Memory B cell (primary cell): ENCODE measurements at regions not wholly inside any gene's neighbourhood (a gene's known extent, or its start where the extent isn't known, plus 50 kb on each side); places are given as distances from the start of the nearest gene placed in this dataset.
"Not testable (repeated sequence)": the region's sequence is repeated elsewhere in the genome, so short reads cannot be mapped to it uniquely, and the experiment has no call there.

Experiments used
- ATAC-seq: fragments of 150-1000 bp; cut with Tn5 transposase; 2 replicates; pipeline ENCODE4 v1.10.0; 2021; ENCODE audit warnings: low read depth, mild to moderate bottlenecking, moderate library complexity
- DNase-seq, 2 donors: peaks; one replicate each; pipeline ENCODE4 v3.0.0; 2022; ENCODE audit warnings: low spot score in 2 of 2
- H3K27ac Mint-ChIP-seq: one replicate; pipeline ENCODE4 v1.8.0; 2022; ENCODE audit warnings: mild to moderate bottlenecking, moderate library complexity, mixed read lengths
- H3K27me3 Mint-ChIP-seq: one replicate; pipeline ENCODE4 v1.8.0; 2022; ENCODE audit warnings: mixed read lengths
- H3K36me3 Mint-ChIP-seq: one replicate; pipeline ENCODE4 v1.8.0; 2022; ENCODE audit warnings: mild to moderate bottlenecking, mixed read lengths
- H3K4me1 Mint-ChIP-seq: one replicate; pipeline ENCODE4 v1.8.0; 2022; ENCODE audit warnings: mixed read lengths
- H3K4me3 Mint-ChIP-seq: one replicate; pipeline ENCODE4 v1.8.0; 2022; ENCODE audit warnings: mild to moderate bottlenecking, moderate library complexity, mixed read lengths
- H3K9me3 Mint-ChIP-seq: one replicate; pipeline ENCODE4 v1.8.0; 2022; ENCODE audit warnings: mixed read lengths

DNA sequence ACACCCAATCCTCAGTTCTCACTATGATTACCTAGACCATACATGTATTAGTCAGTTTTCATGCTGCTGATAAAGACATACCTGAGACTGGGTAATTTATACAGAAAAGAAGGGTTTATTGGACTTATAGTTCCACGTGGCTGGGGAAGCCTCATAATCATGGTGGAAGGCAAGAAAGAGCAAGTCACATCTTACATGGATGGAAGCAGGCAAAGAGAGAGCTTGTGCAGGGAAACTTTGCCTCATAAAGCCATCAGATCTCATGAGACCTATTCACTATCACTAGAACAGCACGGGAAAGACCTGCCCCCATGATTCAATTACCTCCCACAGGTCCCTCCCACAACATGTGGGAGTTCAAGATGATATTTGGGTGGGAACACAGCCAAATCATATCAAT, 79.5 kb upstream of the FGGY start:
- H3K36me3 Mint-ChIP-seq, H3K9me3 Mint-ChIP-seq, ATAC-seq, H3K4me3 Mint-ChIP-seq, H3K4me1 Mint-ChIP-seq, H3K27ac Mint-ChIP-seq, DNase-seq, H3K27me3 Mint-ChIP-seq: not testable (repeated sequence)

DNA sequence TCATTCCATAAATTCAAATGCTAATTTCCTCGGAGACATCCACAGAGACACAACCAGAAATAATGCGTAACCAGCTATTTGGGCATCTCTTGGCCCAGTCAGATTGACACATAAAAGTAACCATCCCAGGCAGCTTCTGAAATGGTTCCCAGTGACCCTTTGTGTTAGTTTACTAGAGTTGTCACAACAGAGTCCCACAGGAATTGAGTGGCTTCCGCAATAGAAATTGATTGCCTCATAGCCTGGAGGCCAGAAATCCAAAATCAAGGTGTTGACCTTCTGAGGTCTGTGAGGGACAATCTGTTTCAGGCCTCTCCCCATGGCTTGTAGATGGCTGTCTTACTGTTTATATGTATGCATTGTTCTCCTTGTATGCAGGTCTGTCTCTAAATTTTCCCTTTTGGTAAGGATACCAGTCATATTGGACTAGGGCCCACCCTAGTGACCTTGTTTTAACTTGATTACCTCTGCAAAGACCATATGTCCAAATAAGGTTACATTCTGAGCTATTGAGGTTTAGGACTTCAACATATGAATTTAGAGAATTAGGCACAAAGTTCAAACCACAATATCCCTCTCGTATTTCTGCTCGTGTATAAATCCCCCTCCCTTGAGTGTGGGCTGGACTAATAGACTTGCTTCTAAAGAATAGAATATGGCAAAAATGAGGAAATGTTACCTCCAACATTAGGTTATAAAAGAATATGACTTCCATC, 78.2 kb upstream of the FGGY start:
- no peak overlapping the region for H3K27ac Mint-ChIP-seq
- peaks cover 8% of the 10 kb centered on the region for H3K4me1 Mint-ChIP-seq
- no peak for ATAC-seq
- peaks cover 2% of the 10 kb centered on the region for H3K36me3 Mint-ChIP-seq
- H3K4me3 Mint-ChIP-seq: no peak overlapping the region
- DNase-seq: no peak
- H3K9me3 Mint-ChIP-seq: peaks cover 5% of the 10 kb centered on the region
- H3K27me3 Mint-ChIP-seq: no peaks in the 10 kb centered on the region

DNA sequence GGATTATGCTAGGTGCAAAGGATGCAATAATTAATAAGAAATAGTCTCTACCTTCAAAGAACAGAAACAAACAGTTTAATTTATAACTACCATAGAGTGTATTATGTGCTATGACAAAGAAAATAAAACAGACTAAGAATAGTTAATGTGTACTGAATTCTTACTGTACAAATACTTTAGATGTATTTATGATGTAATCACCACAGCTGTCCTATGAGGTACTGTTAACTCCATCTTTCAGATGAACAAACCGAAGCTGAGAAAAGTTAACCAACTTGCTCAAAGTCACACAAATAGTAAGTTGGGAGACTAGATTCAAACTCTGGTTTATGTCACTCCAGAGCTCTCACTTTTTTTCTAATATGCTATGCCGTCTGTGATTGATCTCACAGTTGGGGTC, 77.0 kb upstream of the FGGY start:
- no peak overlapping the region for H3K4me3 Mint-ChIP-seq
- no peaks in the 10 kb centered on the region for H3K27me3 Mint-ChIP-seq
- H3K27ac Mint-ChIP-seq: no peak overlapping the region
- ATAC-seq (no peak), DNase-seq (no peak)
- H3K36me3 Mint-ChIP-seq: peaks cover 2% of the 10 kb centered on the region
- peaks cover 5% of the 10 kb centered on the region for H3K9me3 Mint-ChIP-seq
- peaks cover 8% of the 10 kb centered on the region for H3K4me1 Mint-ChIP-seq

DNA sequence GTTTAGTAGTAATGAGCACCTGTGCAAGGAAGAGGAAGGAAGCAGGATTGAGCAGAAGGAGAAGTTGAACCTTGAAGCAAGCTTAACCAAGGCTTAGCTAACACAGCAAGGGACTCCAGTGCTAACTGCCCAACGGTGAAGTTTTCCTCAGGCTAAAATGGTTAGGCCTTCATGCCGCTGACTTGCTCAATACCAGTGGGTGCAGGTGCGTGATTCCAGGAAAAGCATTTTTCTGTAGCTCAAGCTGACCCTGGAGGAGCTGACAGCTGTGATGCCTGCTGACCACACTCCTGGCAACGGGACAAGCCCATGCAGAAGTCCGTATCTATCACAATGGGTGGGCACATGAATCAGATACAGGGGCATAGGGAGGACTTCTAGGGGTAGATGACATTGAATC, 76.5 kb upstream of the FGGY start:
- DNase-seq (no peak), ATAC-seq (no peak)
- Mint-ChIP-seq H3K27ac (no peak overlapping the region), H3K4me1 (peaks cover 8% of the 10 kb centered on the region), H3K27me3 (no peaks in the 10 kb centered on the region), H3K4me3 (no peak overlapping the region), H3K36me3 (peaks cover 2% of the 10 kb centered on the region), H3K9me3 (peaks cover 5% of the 10 kb centered on the region)

DNA sequence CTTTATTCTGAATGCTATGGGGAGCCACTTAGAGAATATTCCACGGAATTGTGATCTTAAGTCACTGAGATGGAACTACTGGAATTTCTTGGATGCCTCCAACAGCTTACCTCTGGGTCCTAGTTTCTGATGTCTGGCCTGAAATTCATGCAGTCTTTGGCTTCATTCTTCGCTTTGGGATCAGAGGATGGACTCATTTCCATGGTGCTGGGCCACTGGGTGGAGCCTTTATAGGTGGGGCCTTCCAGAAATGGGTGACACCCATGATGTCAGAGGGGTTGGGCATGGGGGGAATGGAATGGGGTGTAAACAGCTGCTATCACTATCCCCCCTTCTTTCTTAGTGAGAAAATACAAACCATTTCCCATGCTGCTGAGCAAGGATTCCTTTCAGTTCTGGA, 73.7 kb upstream of the FGGY start:
- no peaks in the 10 kb centered on the region for H3K27me3 Mint-ChIP-seq
- no peak for DNase-seq
- H3K9me3 Mint-ChIP-seq: peaks cover 1% of the 10 kb centered on the region
- H3K36me3 Mint-ChIP-seq: no peaks in the 10 kb centered on the region
- H3K4me1 Mint-ChIP-seq: peaks cover 8% of the 10 kb centered on the region
- no peak overlapping the region for H3K4me3 Mint-ChIP-seq
- ATAC-seq: no peak
- H3K27ac Mint-ChIP-seq: no peak overlapping the region

DNA sequence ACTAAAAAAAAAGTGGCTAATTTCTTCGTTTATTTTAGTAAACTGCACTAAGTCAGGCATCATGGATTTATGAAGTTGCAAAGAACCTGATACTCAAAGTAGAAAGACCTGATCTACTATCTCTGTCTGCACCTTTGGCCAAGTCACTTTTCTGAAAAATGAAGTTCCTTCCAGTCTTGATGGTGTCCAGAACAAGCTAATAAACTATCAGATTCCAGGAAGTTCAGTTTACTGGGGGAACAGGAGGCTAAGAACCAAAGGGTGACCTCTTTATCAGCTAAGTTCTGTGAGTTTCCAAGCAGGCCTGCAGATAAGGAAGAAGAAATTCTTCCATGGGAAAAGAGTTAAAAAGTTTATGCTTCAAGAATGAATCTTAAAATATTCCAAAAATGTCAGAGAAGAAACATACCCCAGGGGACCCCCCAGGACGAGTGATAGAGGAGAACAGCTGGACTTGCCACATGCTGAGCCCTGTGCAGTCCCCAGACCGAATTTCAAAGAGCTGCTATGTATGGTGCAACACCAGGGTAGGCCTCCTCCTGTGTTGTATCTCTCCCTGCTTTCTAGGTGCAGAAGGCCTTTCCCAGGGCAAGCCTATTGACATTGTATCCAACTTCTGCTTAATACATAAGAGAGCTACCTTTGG, 72.8 kb upstream of the FGGY start:
- ATAC-seq (no peak), DNase-seq (no peak)
- H3K9me3 Mint-ChIP-seq: peaks cover under 1% of the 10 kb centered on the region
- no peak overlapping the region for H3K4me3 Mint-ChIP-seq
- no peaks in the 10 kb centered on the region for H3K27me3 Mint-ChIP-seq
- no peak overlapping the region for H3K27ac Mint-ChIP-seq
- peaks cover 7% of the 10 kb centered on the region for H3K4me1 Mint-ChIP-seq
- H3K36me3 Mint-ChIP-seq: no peaks in the 10 kb centered on the region

DNA sequence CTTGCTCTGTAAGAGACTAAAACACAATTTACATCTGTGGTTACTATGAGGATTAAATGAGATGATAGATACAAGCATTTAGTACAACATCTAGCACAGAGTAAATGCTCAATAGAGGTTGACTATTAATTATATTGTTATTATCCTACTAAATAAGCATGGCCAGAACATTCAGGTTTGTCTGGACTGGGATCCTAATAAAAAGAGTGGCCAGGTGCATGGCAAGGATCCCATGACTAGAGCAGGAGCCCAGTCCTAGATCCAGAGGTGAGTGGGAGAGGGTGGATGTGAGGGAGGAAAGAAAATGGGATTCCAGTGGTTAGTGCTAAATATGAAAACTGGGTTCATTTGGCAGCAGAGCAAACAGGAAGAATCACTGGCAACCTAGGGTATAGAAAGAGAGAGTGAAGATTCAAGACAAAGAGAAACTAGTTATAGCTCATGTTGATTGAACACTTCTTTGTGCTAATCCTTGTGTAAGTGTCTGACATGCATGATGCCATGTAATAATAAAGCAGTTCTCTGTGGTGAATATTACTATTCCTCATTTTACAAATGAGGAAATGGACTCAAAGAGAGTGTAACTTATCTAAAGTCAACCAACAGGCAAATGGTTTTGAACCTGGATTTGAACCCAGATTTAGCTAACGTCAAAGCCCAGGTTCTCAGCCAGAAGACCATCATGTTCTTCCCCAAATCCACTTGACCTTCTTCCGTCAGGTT, 71.1 kb upstream of the FGGY start:
- Mint-ChIP-seq H3K27me3 (no peaks in the 10 kb centered on the region), H3K27ac (no peak overlapping the region), H3K4me1 (no peaks in the 10 kb centered on the region), H3K9me3 (no peaks in the 10 kb centered on the region), H3K4me3 (no peak overlapping the region), H3K36me3 (no peaks in the 10 kb centered on the region)
- DNase-seq: no peak
- ATAC-seq: no peak

DNA sequence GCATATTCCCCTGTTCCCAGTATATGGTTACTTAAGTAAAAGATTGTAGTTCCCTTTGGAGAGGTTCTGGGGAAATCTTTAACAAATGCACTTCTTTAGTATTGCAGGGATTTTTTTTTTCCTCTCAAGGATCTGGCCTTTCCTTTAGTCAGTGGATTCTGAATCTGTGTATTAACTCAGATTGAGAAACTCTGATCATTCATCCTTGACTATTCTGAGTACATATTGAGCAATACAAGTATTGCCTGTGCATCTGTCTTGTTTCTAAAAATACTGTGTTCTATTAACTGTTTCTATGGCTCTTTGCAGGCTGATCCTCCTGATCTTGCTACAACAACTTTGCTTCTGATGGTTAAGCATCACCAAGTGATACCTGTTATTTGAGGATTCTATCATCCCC, 67.8 kb upstream of the FGGY start:
- DNase-seq (no peak), ATAC-seq (no peak)
- H3K9me3 Mint-ChIP-seq: no peaks in the 10 kb centered on the region
- no peak overlapping the region for H3K27ac Mint-ChIP-seq
- no peaks in the 10 kb centered on the region for H3K36me3 Mint-ChIP-seq
- no peaks in the 10 kb centered on the region for H3K4me1 Mint-ChIP-seq
- H3K27me3 Mint-ChIP-seq: no peaks in the 10 kb centered on the region
- H3K4me3 Mint-ChIP-seq: no peak overlapping the region

DNA sequence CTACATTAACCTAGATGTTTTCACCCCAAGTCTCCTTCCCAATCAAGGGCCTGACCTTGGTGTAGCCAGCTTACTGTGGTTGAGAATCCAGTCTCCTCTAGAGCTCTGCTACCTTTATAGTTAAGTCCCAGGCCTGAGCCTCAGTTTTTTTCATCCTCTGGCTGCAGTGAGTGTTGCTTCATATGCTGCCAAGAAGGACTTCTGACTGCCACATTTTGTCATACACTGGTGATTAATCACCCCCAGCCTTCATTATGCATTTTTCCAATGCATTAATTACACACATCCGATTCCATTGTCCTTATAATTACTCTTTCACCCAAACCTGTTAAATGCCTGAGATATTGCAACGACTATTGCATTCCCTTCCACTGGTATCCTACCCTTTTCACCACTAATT, 66.3 kb upstream of the FGGY start:
- Mint-ChIP-seq H3K4me3 (no peak overlapping the region), H3K9me3 (no peaks in the 10 kb centered on the region), H3K36me3 (no peaks in the 10 kb centered on the region), H3K27ac (no peak overlapping the region), H3K4me1 (no peaks in the 10 kb centered on the region), H3K27me3 (no peaks in the 10 kb centered on the region)
- ATAC-seq: no peak
- DNase-seq: no peak

DNA sequence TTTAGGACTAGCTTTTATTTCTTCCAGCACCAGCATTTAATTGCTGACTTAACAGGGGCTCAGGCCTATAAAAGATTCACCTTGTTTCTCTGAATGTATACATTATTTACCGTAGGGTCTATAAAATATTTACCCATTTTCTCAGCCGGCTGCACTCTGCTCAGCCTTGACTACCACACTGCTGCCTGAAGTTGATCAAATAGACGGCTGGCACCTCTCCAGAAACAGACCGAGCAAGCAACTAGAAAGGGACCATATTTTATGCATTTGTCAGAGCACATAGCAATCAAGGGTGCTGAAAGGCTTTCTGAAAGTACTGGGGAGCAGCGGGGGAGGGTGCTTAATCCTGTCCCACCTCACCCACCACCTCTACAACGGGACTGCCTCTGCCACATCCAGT, 64.7 kb upstream of the FGGY start:
- Mint-ChIP-seq H3K4me1 (peaks cover 2% of the 10 kb centered on the region), H3K36me3 (peaks cover 2% of the 10 kb centered on the region), H3K9me3 (no peaks in the 10 kb centered on the region), H3K27ac (no peak overlapping the region), H3K27me3 (peaks cover 1% of the 10 kb centered on the region), H3K4me3 (no peak overlapping the region)
- DNase-seq (no peak), ATAC-seq (no peak)

DNA sequence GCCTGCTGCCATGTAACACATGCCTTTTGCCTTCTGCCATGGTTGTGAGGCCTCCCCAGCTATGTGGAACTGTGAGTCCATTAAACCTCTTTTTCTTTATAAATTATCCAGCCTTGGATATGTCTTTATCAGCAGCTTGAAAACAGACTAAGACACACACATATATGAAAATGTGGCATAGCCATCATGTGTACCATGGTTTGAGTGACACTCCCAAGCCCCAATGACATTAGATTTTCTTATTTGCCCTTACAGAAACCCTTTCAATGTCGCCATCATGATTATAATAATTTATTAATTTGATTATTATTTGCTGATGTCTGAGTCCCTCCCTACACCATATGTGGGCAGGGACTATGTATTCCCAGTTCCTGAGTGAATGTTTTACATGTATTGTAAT, 63.5 kb upstream of the FGGY start:
- peaks cover 2% of the 10 kb centered on the region for H3K36me3 Mint-ChIP-seq
- H3K4me1 Mint-ChIP-seq: peaks cover 2% of the 10 kb centered on the region
- peaks cover 1% of the 10 kb centered on the region for H3K27me3 Mint-ChIP-seq
- H3K27ac Mint-ChIP-seq: no peak overlapping the region
- no peak overlapping the region for H3K4me3 Mint-ChIP-seq
- H3K9me3 Mint-ChIP-seq: no peaks in the 10 kb centered on the region
- DNase-seq (no peak), ATAC-seq (no peak)

DNA sequence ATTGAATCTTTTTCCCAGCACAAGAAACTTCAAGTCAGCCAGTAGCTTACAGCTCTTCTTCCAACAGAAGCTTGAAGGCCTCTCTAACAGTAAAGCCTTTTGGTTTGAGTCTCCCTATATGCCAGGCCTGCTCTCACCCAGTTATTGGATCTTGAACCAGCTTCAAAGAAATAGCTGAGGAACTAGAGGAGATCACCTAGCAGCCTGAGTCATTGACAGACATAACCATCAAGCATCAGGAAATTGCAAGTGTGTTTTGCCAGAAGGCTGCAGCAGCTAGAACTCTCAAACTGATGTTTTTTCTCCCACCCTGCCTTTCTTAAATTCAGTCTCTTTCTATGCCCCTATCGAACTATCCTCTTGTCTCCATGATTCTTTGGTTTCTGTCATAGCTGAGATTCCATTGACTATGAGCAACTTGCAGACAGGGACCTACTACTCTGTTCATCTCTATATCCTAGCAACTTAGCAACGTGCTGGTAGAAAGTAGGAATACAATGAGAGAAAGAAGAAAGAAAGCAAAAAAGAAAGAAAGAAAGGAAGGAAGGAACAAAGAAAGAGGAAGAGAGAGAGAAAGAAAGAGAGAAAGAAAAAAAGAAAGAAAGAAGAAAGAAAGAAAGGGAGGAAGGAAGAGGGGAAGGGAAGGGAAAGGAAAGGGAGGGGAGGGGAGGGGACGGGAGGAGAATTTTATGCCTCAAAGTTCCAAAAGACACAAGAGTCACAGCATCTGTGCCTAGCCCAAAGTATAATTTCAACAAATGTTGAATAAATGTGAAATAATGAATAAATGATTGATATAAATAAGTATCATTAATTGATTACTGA, 60.0 kb upstream of the FGGY start:
- H3K27ac Mint-ChIP-seq: no peak overlapping the region
- ATAC-seq (no peak), DNase-seq (no peak)
- H3K36me3 Mint-ChIP-seq: peaks cover 2% of the 10 kb centered on the region
- no peaks in the 10 kb centered on the region for H3K9me3 Mint-ChIP-seq
- no peak overlapping the region for H3K4me3 Mint-ChIP-seq
- H3K27me3 Mint-ChIP-seq: peaks cover 1% of the 10 kb centered on the region
- H3K4me1 Mint-ChIP-seq: peaks cover 2% of the 10 kb centered on the region

DNA sequence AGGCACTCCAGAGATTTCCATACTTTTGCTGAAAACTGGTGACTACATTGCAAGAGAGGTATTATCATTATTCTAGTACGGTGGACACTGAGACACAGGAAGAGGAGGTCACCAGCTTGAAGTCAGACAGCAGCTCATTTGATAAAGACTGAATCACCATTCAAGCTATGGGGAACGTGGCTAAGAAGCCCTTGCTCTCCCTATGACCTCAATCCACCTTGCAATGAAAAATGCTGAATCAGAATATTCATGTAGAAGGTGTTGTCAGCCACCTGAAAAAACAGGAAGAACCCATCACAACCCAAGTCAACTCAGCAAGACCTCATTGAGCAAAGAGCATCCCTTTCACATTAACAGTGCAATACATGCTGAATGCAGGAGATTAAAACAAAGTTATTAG, 59.0 kb upstream of the FGGY start:
- Mint-ChIP-seq H3K4me1 (peaks cover 2% of the 10 kb centered on the region), H3K4me3 (no peak overlapping the region), H3K36me3 (peaks cover 2% of the 10 kb centered on the region), H3K27ac (no peak overlapping the region), H3K27me3 (peaks cover 1% of the 10 kb centered on the region), H3K9me3 (no peaks in the 10 kb centered on the region)
- no peak for ATAC-seq
- DNase-seq: no peak

DNA sequence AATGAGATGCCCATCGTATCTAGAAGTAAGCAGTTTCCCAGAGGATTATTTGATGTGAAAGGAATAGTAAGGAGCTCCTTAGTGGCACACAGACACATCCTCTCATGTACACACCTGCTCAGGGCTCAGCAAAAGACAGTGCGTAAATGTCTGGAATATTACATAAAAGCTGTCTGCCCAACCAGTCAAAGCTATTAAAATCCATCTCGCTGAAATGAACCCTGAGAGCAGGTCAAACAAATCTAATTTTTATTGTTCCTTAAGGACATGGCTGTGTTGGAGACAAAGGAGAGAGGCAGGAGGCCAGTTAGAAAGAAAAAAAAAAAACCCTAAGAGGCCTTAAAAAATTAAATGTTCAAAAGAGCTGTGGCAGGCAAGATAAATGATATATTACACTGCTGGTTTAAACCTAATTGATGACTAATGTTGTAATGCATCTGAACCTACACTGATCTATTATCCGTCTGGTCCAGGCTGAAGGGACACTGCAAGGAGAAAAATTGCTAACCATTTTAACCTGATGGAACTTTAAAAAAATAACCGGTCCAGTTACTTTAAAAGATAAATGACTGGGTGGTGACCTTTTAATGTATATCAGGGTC, 58.5 kb upstream of the FGGY start:
- Mint-ChIP-seq H3K4me3 (no peak overlapping the region), H3K27me3 (peaks cover 1% of the 10 kb centered on the region), H3K4me1 (peaks cover 2% of the 10 kb centered on the region), H3K36me3 (peaks cover 2% of the 10 kb centered on the region), H3K27ac (no peak overlapping the region), H3K9me3 (no peaks in the 10 kb centered on the region)
- ATAC-seq (no peak), DNase-seq (no peak)
